HG02943 (cell line): ENCODE measurements at regions not wholly inside any gene's neighbourhood (a gene's known extent, or its start where the extent isn't known, plus 50 kb on each side); places are given as distances from the start of the nearest gene placed in this dataset.
"Not testable (repeated sequence)": the region's sequence is repeated elsewhere in the genome, so short reads cannot be mapped to it uniquely, and the experiment has no call there.

Experiments
- ATAC-seq: cut with Tn5 transposase; IDR thresholded peaks from one replicate; pipeline ENCODE4 v1.9.1; 2021; ENCODE audit warnings: mild to moderate bottlenecking, low read depth, moderate library complexity; ENCODE audit not compliant: unreplicated experiment

GRCh38 chr11:112310848-112311247, 50.2 kb upstream of the PLET1 start:
- no peak for ATAC-seq

- ATAC-seq = no peak
These were observed 54.5 kb upstream of the PLET1 start for GRCh38 chr11:112315057-112315720.

GRCh38 chr11:112315861-112316739, 55.4 kb upstream of the PLET1 start:
- no peak for ATAC-seq

- no peak for ATAC-seq
These were observed 56.3 kb upstream of the PLET1 start for GRCh38 chr11:112316971-112317370.

- ATAC-seq = no peak
These were observed 57.5 kb upstream of the PLET1 start for GRCh38 chr11:112318184-112318591.

GRCh38 chr11:112318661-112319060, 58.0 kb upstream of the PLET1 start:
- ATAC-seq = no peak

- ATAC-seq = no peak
These were observed 60.0 kb upstream of the PLET1 start for GRCh38 chr11:112320668-112321067.

- no peak for ATAC-seq
These were observed 61.0 kb upstream of the PLET1 start for GRCh38 chr11:112321501-112322172.

GRCh38 chr11:112322173-112322790, 61.6 kb upstream of the PLET1 start:
- no peak for ATAC-seq

- ATAC-seq = no peak
These were observed 73.7 kb upstream of the PLET1 start for GRCh38 chr11:112334381-112334780.

- ATAC-seq = no peak
These were observed 75.8 kb upstream of the PLET1 start for GRCh38 chr11:112336356-112336886.

GRCh38 chr11:112339566-112339965, 78.9 kb upstream of the PLET1 start:
- no peak for ATAC-seq

GRCh38 chr11:112343368-112344039, 82.8 kb upstream of the PLET1 start:
- ATAC-seq = no peak

GRCh38 chr11:112344040-112344413, 83.4 kb upstream of the PLET1 start:
- ATAC-seq = no peak

GRCh38 chr11:112345166-112345565, 84.5 kb upstream of the PLET1 start:
- ATAC-seq = no peak

GRCh38 chr11:112345706-112346105, 85.0 kb upstream of the PLET1 start:
- ATAC-seq = no peak

- no peak for ATAC-seq
These were observed 85.9 kb upstream of the PLET1 start for GRCh38 chr11:112346586-112346985.

- ATAC-seq = no peak
These were observed 87.9 kb upstream of the PLET1 start for GRCh38 chr11:112348480-112349029.

- not testable (repeated sequence) for ATAC-seq
These were observed 90.8 kb upstream of the PLET1 start for GRCh38 chr11:112351423-112351822.

GRCh38 chr11:112352907-112353306, 92.2 kb upstream of the PLET1 start:
- no peak for ATAC-seq
